ENCODE measurements at regions not wholly inside any gene's neighbourhood (a gene's known extent, or its start where the extent isn't known, plus 50 kb on each side); places are given as distances from the start of the nearest gene placed in this dataset.

- DNase-seq (ENCODE audit: low read depth) (no peak), FAIRE-seq (no peak)
- Histone ChIP-seq H3K36me3 (ENCODE audit: control insufficient read depth, insufficient read depth, low read length) (no peaks in the 10 kb centered on the region), H3K4me3 (ENCODE audit: low read depth, low read length) (no peak overlapping the region), H3K27me3 (ENCODE audit: control insufficient read depth, insufficient read depth, low read length) (no peaks in the 10 kb centered on the region)
- TF ChIP-seq CTCF (IDR thresholded peaks at IDR 0.05; ENCODE audit: insufficient read depth, low read length, severe bottlenecking): no peak
Measured at GRCh38 chr12:20309504-20310148, 58.7 kb upstream of the PDE3A start.

GRCh38 chr12:20314328-20314727, 54.0 kb upstream of the PDE3A start:
- H3K4me3 ChIP-seq (ENCODE audit: low read depth, low read length): no peak overlapping the region
- no peaks in the 10 kb centered on the region for H3K27me3 ChIP-seq (ENCODE audit: control insufficient read depth, insufficient read depth, low read length)
- no peaks in the 10 kb centered on the region for H3K36me3 ChIP-seq (ENCODE audit: control insufficient read depth, insufficient read depth, low read length)
- FAIRE-seq (no peak), DNase-seq (ENCODE audit: low read depth) (no peak)
- TF ChIP-seq CTCF (IDR thresholded peaks at IDR 0.05; ENCODE audit: insufficient read depth, low read length, severe bottlenecking): no peak

GRCh38 chr12:20317554-20317953, 50.8 kb upstream of the PDE3A start:
- TF ChIP-seq CTCF (IDR thresholded peaks at IDR 0.05; ENCODE audit: insufficient read depth, low read length, severe bottlenecking): no peak
- no peak for DNase-seq (ENCODE audit: low read depth)
- Histone ChIP-seq H3K36me3 (ENCODE audit: control insufficient read depth, insufficient read depth, low read length) (no peaks in the 10 kb centered on the region), H3K27me3 (ENCODE audit: control insufficient read depth, insufficient read depth, low read length) (no peaks in the 10 kb centered on the region), H3K4me3 (ENCODE audit: low read depth, low read length) (no peak overlapping the region)
- FAIRE-seq: no peak

Measured in bronchial epithelial cell (primary cell).